ENCODE measurements at regions not wholly inside any gene's neighbourhood (a gene's known extent, or its start where the extent isn't known, plus 50 kb on each side); places are given as distances from the start of the nearest gene placed in this dataset.
A peak's percentile ranks its signal among the peaks of the same experiment; 100 is the strongest.
"Not testable (repeated sequence)": the region's sequence is repeated elsewhere in the genome, so short reads cannot be mapped to it uniquely, and the experiment has no call there.

DNA sequence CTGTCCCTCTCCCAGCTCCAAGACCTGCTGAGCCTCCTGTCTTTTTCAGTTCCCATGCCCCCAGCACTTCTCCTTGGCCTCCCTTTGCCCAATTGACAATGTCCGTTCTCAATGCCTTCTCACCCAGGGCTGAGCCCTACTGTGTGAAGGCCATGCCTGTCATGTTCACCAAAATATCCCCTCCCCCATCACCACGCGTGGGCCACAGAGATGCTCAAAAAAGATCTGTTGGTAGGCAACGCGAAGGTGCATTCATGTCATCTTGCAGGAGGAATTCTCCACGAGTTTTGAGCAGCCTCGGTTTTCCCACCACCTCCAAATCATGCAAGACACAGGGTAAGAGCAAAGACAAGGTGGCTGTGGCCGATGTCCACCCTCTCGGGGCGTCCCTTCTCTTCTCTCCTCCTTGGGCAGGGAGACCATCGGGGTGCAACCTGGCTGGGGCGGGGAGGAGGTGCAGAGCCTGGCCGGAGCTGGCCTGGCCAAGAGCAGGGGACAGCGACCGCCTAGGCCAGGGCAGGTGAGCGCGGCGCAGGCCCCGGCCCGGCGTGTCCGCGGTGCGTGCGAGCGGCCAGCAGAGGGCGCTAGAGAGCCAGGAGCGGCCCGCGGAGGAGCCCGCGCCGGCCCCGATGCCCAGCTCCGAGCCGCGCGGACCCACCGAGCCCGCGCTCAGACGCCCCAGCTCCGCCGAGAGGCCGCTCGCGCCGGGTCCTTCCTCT lies 56.3 kb upstream of the KRTAP5-11 start:
- DNase-seq (ENCODE audit: low read depth): not testable (repeated sequence)

DNA sequence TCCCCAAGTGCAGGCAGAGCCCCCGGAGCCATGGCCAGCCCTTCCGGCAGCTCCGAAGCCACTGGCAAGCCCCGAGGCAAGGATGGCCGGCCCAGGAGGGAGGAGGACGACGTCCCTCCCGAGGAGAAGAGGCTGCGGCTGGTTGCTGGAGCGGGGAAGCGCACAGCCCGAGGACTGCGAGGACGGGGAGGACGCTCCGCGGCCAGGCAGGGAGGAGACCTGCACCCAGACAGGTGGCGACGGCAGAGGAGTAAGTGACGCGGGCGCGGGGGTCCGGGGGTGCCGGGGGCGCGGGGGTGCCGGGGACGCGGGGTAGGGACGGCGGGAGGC lies 56.8 kb upstream of the KRTAP5-11 start:
- not testable (repeated sequence) for DNase-seq (ENCODE audit: low read depth)

DNA sequence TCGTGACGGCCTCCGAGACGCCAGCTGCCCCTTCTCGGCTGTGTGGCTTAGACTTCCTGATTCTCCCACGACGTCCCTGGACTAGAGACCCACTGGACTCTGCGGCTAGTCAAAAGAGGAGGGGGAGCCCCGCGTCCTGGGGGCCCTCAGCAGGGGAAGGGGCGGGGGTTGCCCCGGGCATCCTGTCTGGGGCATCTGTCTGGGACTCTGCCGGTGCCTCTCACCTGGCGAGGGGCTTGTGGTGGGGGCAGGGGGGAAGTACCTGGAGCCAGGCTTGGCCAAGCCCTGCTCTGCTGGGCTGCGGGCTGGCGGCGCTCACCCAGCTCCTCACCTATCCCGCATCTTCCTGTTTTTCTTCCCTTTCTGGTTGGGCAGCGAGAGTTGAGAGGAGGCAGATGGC lies 57.2 kb upstream of the KRTAP5-11 start:
- DNase-seq (ENCODE audit: low read depth): not testable (repeated sequence)

DNA sequence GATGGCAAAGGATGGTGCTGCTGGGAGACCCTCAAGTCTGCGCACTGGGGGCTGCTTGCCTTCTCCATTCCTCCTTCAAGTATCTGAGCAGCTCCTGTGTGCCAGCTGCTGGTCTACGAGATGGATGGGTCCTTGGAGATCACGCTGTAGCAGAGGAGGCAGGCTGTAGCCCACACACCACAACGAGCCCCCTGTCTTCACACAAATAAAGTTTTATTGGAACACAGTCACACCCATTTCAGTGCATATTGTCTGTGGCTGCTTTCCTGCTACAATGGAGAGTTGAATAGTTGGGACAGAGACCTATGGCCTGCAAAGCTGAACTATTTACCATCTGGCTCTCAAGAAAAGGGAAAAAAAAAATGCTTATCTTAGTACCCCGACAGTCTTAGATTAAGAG lies 64.4 kb upstream of the KRTAP5-11 start:
- DNase-seq (ENCODE audit: low read depth): not testable (repeated sequence)

DNA sequence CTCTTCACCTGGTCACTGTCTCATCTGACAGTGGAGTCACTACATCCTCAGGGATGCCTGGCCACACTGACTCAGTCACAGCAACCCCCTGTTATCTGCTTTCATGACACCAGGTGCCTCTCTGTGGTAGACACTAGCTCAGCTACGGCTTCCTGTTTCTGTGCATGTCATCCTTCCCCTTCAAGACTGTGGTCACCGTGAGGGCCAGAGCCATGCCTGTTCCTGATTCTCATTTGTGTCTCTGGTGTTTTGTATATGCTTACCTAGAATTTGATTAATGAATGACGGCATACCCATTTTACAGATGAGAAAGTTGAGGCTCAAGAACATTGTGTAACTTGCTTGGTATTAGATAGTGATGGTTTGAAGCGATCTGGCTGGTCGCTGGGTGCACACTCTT lies 70.3 kb upstream of the KRTAP5-11 start:
- DNase-seq (ENCODE audit: low read depth): not testable (repeated sequence)

DNA sequence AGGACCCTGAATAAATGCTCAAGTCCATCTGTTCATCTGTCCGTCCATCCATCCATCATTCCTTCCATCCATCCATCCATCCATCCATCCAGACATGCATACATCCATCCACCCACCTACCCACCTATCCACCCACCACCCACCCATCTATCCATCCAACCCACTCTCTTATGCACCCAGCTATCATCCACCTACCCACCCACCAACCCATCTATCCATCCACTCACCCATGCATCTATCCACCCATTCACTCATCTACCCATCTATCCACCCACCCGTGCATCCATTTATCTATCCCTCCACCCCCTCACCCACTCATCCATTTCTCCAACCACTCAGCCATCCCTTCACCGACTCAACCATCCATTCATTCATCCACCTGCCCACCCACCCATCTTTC lies 71.7 kb upstream of the KRTAP5-11 start:
- not testable (repeated sequence) for DNase-seq (ENCODE audit: low read depth)

DNA sequence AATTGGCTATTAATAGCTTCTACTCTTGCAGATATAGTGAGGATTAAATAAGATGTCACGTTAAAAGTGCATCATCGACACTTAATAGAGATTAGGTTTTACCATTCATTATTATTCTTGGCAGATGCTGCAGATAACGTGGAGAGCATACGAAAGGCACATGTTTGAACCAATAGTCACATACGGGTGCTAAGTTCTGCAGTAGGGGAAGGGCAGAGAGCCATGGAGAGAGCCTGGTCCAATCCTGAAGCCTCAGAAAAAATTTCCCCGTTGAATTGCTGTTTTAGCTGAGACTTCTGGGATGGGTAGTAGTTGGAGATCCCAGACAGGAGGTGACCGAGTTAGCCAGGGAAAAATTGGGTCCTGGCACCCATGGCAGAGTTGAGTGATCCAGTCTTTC lies 72.4 kb upstream of the KRTAP5-11 start:
- not testable (repeated sequence) for DNase-seq (ENCODE audit: low read depth)

DNA sequence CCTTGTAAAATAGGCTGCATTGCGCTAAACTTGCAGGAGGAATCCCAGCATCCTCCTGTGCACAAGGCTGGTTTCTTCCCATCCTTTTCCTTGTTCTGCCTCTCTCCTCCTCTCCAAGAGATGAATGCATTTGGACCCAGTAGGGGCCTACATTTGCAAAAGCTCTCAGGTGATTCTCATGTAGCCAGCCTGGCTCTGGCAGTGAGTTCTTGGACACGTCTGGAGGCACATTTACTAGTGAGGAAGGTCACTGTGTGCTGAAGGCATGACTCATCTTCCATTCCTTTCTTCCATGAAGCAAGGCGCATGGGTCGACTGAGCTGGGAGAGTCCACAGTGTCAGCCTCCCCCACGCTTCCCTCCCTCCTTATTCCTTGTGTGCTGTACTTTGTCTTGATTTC lies 73.8 kb upstream of the KRTAP5-11 start:
- DNase-seq (ENCODE audit: low read depth): peak; percentile 33

DNA sequence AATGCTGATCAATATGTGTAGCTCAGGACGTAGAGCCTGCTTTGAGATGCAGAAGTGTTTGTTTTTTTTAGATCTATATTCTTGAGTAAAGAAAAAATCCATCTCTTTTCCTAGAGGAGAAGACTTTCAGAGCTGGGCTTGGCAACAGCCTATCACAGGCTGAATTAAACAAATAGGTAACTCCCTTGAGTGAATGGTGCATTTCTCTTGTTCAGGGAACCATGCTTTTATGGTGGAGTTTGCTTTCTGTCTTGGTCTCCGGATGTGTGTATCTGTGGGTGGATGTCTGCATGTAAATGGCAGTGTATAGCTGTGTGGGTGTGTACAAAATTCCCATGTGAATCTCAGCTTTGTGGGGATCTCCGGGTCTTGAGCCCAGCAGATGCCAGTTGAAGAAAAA lies 82.3 kb upstream of the KRTAP5-11 start:
- not testable (repeated sequence) for DNase-seq (ENCODE audit: low read depth)

DNA sequence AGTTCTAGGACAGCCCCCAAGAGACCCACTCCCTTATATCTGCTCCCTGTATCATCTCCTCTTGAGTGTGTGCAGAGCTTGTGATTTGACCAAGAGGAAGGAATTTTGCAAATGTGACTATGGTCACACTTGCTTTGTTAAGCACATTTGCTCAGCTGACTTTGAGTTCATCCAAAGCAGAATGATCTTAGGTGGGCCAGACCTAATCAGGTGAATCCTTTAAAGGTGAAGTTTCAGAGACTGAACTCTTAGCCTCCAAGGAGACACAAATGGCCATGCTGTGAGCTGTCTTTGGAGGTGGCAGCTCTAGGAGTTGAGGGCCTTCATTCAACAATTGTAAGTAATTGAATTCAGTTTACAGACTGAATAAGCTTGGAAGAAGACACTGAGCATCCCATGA lies 115.4 kb upstream of the KRTAP5-11 start:
- not testable (repeated sequence) for DNase-seq (ENCODE audit: low read depth)

DNA sequence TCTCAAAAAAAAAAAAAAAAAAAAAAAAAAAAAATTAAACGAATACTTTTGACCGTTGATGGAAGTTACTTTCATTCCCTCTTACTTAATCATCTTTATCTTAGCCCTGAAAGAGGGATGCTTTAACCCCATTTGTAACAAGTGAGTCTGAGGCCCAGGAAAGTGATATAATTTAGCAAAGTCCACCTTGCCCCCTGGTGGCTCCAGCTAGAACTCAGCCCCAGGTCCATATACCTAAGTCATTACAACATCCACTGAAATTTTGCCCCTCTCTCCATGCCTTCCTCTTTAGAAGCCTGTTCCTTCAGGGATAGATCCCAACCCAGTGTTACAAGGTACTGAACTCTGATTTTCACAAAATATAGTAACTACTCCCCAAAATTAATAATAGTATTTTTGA lies 116.3 kb upstream of the KRTAP5-11 start:
- not testable (repeated sequence) for DNase-seq (ENCODE audit: low read depth)

DNA sequence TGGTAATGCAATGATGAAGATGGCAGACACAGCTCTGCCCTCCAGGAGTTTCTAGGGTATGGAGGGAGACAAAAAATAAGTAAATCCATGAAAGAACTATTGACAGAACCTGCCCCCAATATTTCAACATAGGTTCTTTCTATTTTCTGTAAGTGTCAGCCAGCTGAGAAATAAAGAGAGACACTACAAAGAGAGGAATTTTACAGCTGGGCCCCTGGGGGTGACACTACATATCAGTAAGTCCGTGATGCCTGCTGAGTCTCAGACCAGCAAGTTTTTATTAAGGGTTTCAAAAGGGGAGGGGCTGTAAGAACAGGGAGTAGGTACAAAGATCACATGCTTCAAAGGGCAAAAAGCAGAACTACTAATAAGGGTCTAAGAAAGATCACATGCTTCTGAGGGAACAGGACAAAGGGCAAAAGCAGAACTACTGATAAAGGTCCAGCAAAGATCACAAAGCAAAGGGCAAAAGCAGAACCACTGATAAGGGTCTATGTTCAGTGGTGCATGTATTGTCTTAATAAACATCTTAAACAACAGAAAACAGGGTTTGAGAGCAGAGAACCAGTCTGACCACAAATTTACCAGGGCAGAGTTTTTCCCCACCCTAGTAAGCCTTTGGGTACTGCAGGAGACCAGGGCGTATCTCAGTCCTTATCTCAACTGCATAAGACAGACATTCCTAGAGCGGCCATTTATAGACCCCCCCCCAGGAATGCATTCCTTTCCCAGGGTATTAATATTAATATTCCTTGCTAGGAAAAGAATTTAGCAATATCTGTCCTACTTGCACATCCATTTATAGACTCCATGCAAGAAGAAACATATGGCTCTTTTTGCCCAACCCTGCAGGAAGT lies 119.0 kb upstream of the KRTAP5-11 start:
- DNase-seq (ENCODE audit: low read depth): not testable (repeated sequence)

DNA sequence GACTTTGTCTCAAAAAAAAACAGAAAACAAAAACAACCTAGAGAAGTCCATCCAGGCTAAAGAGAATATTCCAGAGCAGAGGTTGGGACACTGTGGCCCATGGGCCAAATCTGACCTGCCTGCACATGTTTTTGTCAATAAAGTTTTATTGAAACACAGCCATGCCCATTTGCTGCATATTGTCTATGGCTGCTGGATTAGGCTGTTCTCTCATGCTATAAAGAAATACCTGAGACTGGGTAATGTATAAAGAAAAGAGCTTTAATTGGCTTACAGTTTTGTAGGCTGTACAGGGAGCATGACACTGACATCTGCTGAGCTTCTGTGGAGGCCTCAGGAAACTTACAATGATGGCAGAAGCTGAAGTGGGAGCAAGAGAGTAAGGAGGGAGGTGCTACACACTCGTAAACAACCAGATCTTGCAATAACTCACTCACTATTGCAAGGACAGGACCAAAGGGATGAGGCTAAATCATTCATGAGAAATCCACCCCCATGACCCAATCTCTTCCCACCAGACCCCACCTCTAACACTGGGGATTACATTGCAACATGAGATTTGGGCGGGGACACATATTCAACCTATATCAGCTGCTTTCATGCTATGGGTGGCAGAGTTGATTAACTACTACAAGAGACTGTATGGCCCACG lies 122.5 kb upstream of the KRTAP5-11 start:
- not testable (repeated sequence) for DNase-seq (ENCODE audit: low read depth)

DNA sequence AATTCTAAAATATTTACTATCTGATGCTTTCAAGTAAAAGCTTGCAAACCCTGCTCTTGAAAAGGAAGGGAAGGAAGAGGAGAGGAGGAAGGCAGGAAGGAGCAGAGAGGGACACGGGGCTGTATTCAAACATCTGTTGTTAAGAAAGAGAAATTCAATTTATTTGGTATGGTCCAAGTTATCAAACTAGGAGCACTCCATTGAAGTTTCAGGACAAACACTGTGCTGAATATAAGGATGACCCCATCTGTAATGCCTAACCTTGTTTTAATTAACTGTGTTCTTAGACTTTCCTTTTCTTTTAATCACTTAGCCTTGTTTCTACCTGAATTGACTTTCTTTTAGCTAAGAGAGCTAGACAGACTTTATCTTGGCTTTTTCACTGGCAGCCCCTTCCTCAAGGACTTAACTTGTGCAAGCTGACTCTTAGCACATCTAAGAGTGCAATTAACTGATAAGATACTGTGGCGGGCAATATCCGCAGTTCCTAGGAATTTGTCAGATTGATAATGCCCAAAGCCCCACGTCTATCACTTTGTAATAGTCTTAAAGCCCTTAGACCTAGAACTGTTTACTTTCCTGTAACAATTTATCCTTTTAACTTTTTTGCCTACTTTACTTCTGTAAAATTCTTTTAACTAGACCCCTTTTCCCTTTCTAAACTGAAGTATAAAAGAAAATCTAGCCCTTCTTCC lies 123.2 kb upstream of the KRTAP5-11 start:
- not testable (repeated sequence) for DNase-seq (ENCODE audit: low read depth)

DNA sequence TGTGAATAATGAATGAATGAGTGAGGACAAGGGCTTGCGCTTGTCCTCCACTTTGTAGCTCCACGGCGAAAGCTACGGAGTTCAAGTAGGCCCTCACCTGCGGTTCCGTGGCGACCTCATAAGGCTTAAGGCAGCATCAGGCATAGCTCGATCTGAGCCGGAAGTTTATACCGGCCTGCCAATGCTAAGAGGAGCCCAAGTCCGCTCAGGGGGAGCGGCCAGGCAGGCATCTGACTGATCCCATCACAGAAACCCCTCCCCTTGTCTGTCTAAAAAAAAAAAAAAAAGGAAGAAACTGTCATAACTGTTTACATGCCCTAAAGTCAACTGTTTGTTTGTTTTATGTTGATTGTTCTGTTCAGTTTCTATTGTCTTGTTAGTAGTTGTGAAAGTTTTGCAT lies 124.4 kb upstream of the KRTAP5-11 start:
- not testable (repeated sequence) for DNase-seq (ENCODE audit: low read depth)

DNA sequence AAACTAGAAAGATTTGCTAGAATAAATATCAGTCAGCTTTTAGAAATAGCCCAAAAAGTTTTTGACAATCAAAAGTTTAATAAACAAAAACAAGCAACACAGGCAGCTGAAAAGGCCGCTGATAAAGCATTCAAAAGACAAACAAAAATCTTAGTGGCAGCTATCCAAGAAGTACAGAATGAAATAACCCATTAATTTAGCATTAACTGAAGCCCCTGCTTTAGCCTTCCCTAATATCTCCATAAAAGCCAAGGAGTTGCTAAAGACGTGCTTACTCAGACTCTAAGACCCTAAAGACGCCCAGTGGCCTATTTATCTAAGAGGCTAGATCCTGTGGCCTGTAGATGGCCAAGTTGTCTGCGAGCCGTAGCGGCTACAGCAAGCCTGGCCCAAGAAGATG lies 123.5 kb upstream of the DEFB108B start:
- DNase-seq (ENCODE audit: low read depth): not testable (repeated sequence)

DNA sequence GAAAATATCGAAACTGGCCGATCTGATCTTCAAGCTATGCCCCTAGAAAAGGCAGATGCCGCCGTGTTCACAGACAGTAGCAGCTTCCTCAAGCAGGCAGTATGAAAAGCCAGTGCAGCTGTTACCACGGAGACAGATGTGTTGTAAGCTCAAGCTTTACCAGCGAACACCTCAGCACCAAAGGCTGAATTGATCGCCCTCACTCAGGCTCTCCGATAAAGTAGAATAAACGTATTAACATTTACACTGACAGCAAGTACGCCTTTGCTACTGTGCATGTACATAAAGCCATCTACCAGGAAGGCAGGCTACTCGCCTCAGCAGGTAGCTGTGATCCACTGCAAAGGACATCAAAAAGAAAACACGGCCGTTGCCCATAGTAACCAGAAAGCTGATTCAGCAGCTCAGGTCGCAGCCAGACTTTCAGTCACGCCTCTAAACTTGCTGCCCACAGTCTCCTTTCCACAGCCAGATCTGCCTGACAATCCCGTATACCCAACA lies 122.8 kb upstream of the DEFB108B start:
- DNase-seq (ENCODE audit: low read depth): peak; percentile 74

DNA sequence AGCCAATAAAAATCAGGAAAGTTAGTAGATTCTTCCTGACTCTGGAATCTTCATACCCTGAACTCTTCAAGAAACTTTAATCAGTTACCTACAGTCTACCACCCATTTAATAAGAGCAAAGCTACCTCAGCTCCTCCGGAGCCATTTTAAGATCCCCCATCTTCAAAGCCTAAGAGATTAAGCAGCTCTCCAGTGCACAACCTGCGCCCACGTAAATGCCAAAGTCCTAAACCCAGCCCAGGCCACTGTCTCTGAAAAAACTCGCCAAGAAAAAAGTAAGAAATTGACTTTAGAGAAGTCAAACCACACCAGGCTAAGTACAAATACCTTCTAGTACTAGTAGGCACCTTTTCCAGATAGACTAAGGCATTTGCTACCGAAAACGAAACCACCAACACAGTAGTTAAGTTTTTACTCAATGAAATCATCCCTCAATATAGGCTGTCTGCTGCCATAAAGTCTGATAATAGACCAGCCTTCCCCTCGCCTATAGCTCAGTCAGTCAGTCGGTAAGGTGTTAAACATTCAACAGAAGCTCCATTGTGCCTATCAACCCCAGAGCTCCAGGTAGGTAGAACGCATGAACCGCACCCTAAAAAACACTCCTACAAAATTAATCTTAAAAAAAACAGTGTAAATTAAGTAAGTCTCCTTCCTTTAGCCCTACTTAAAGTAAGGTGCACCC lies 122.2 kb upstream of the DEFB108B start:
- not testable (repeated sequence) for DNase-seq (ENCODE audit: low read depth)

DNA sequence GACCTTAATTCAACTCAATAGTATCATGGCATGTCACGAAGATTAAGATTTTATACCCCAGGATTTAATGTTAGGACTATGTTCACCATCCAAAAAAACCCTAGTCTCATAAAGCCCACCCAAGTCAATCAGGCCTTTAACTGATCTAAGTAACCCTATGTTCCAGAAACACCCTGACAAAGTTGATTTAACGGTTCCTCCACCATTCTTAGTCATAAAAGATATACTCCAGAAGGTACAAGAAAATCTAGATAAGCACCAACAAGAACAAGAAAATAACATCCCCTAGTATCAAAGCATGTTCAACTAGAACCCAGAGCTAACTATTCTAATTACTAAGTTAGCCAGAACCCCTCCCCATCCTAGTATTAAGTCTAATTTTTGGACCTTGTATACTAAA lies 120.7 kb upstream of the DEFB108B start:
- not testable (repeated sequence) for DNase-seq (ENCODE audit: low read depth)

DNA sequence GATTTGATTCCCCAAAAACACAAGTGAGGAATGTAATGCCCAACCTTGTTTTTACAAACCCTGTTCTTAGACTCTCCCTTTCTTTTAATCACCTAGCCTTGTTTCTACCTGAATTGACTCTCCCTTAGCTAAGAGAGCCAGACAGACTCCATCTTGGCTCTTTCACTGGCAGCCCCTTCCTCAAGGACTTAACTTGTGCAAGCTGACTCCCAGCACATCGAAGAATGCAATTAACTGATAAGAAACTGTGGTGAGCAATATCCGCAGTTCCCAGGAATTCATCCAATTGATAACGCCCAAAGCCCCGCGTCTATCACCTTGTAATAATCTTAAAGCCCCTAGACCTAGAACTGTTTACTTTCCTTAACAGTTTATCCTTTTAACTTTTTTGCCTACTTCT lies 120.2 kb upstream of the DEFB108B start:
- DNase-seq (ENCODE audit: low read depth): not testable (repeated sequence)

DNA sequence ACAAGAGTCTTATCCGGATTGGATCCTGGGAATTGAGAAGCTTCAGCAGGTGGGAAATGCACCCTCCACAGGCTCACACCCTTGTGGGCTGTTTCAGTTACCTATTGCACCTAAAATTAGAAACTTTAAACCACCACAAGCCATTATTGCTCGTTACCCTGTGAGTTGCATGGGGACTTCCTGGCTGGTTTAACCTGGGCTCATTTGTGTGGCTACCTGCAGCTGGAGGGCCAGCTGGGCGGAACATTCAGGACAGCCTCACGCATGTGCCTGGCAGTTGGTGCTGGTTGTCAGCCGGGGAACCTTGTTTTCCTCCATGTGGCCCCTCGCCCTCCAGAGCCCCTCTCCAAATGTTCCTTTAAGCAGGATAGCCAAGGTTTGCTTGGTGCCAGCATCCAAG lies 118.5 kb upstream of the DEFB108B start:
- DNase-seq (ENCODE audit: low read depth): not testable (repeated sequence)

All from renal cortical epithelial cell (primary cell).